RWPE2 (cell line): ENCODE measurements at regions not wholly inside any gene's neighbourhood (a gene's known extent, or its start where the extent isn't known, plus 50 kb on each side); places are given as distances from the start of the nearest gene placed in this dataset.
A peak's percentile ranks its signal among the peaks of the same experiment; 100 is the strongest.

Experiments used
- ATAC-seq: fragments of 200-7000 bp; cut with Tn5 transposase; 3 replicates; pipeline ENCODE4 v1.9.1; 2021; ENCODE audit warnings: low read depth
- DNase-seq: peaks from one replicate; pipeline ENCODE4 v3.0.0-alpha.2; 2020; ENCODE audit warnings: low spot score
- H3K27ac ChIP-seq: fragments of 450-650 bp; 2 replicates; pipeline ENCODE4 v1.5.1; 2017; ENCODE audit warnings: mild to moderate bottlenecking; ENCODE audit not compliant: poor library complexity, severe bottlenecking
- H3K27me3 ChIP-seq: fragments of 250-450 bp; sonication (Bioruptor Pico); 2 replicates; pipeline ENCODE4 v1.5.1; 2021; ENCODE audit warnings: mild to moderate bottlenecking, moderate library complexity; ENCODE audit not compliant: insufficient read depth, poor library complexity, severe bottlenecking
- H3K36me3 ChIP-seq: fragments of 250-450 bp; sonication (Bioruptor Pico); 2 replicates; pipeline ENCODE4 v1.5.1; 2020; ENCODE audit warnings: low read depth, mild to moderate bottlenecking, moderate library complexity
- H3K4me1 ChIP-seq: fragments of 250-450 bp; sonication (Bioruptor Pico); 2 replicates; pipeline ENCODE4 v1.5.1; 2021; ENCODE audit warnings: mild to moderate bottlenecking, moderate library complexity; ENCODE audit not compliant: insufficient read depth, poor library complexity, severe bottlenecking
- H3K4me3 ChIP-seq: fragments of 250-450 bp; sonication (Bioruptor Pico); 2 replicates; pipeline ENCODE4 v1.5.1; 2021; ENCODE audit warnings: mild to moderate bottlenecking, moderate library complexity; ENCODE audit not compliant: severe bottlenecking
- H3K9me3 ChIP-seq: fragments of 250-450 bp; sonication (Bioruptor Pico); 2 replicates; pipeline ENCODE4 v1.5.1; 2021; ENCODE audit warnings: mild to moderate bottlenecking, moderate library complexity; ENCODE audit not compliant: severe bottlenecking
- CTCF ChIP-seq: fragments of 450-650 bp; IDR thresholded peaks from one replicate; pipeline ENCODE4 v1.5.1; 2017; ENCODE audit warnings: mild to moderate bottlenecking, moderate library complexity; ENCODE audit not compliant: poor library complexity, severe bottlenecking

DNA sequence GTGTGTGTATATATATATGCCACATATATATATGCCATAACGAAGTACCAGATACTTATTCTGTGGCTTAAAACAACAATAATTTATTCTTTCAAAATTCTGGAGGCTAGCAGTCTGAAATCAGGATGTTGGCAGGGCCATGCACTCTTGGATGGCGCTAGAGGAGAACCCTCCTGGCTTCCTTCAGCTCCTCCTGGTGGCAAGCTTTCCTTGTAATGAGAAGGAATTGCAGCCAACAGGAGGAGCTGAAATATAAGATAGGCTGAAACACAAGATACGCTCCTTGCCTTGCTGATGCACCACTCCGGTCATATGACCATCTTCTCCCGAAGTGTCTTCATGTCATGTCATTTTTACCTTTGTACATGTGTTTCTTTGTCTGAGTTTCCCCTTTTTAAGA, 368.1 kb upstream of the CTNND2 start:
- Histone ChIP-seq H3K9me3 (no peaks in the 10 kb centered on the region), H3K27ac (no peak overlapping the region), H3K27me3 (no peaks in the 10 kb centered on the region), H3K36me3 (no peaks in the 10 kb centered on the region), H3K4me1 (no peaks in the 10 kb centered on the region), H3K4me3 (no peak overlapping the region)
- DNase-seq: no peak
- peak; percentile 30 for TF ChIP-seq CTCF
- no peak for ATAC-seq

GRCh38 chr5:12270914-12271313, 366.7 kb upstream of the CTNND2 start:
- no peaks in the 10 kb centered on the region for H3K4me1 ChIP-seq
- H3K36me3 ChIP-seq: no peaks in the 10 kb centered on the region
- TF ChIP-seq CTCF: no peak
- H3K27me3 ChIP-seq: no peaks in the 10 kb centered on the region
- H3K27ac ChIP-seq: no peak overlapping the region
- no peak overlapping the region for H3K4me3 ChIP-seq
- H3K9me3 ChIP-seq: no peaks in the 10 kb centered on the region
- no peak for DNase-seq
- no peak for ATAC-seq

- no peaks in the 10 kb centered on the region for H3K27me3 ChIP-seq
- H3K9me3 ChIP-seq: no peaks in the 10 kb centered on the region
- no peaks in the 10 kb centered on the region for H3K4me1 ChIP-seq
- no peak for DNase-seq
- no peak for TF ChIP-seq CTCF
- H3K27ac ChIP-seq: no peak overlapping the region
- H3K4me3 ChIP-seq: no peak overlapping the region
- no peaks in the 10 kb centered on the region for H3K36me3 ChIP-seq
- ATAC-seq: no peak
These were observed 364.9 kb upstream of the CTNND2 start for GRCh38 chr5:12269164-12269563.

- no peak for ATAC-seq
- Histone ChIP-seq H3K4me3 (no peak overlapping the region), H3K4me1 (no peaks in the 10 kb centered on the region), H3K36me3 (no peaks in the 10 kb centered on the region), H3K27me3 (no peaks in the 10 kb centered on the region), H3K27ac (no peak overlapping the region), H3K9me3 (no peaks in the 10 kb centered on the region)
- TF ChIP-seq CTCF: no peak
- DNase-seq: no peak
These were observed 354.3 kb upstream of the CTNND2 start for GRCh38 chr5:12258549-12258948.

GRCh38 chr5:12250454-12250853, 346.2 kb upstream of the CTNND2 start:
- DNase-seq (no peak), ATAC-seq (no peak)
- H3K4me1 ChIP-seq: peaks cover 10% of the 10 kb centered on the region
- no peaks in the 10 kb centered on the region; the same call in 1 of the 2 replicates for H3K36me3 ChIP-seq
- no peak overlapping the region for H3K27ac ChIP-seq
- no peak for TF ChIP-seq CTCF
- no peaks in the 10 kb centered on the region for H3K9me3 ChIP-seq
- H3K4me3 ChIP-seq: no peak overlapping the region
- H3K27me3 ChIP-seq: no peaks in the 10 kb centered on the region
